ENCODE measurements at regions not wholly inside any gene's neighbourhood (a gene's known extent, or its start where the extent isn't known, plus 50 kb on each side); places are given as distances from the start of the nearest gene placed in this dataset.
A peak's percentile ranks its signal among the peaks of the same experiment; 100 is the strongest.

GRCh38 chr2:41775366-41776025 lies 272.3 kb upstream of the PKDCC start:
- H3K36me3 ChIP-seq (ENCODE audit: insufficient read depth, low read length) = no peaks in the 10 kb centered on the region
- H3K9ac ChIP-seq (ENCODE audit: low read depth, low read length) = no peak overlapping the region
- WGBS = 95% methylated on average over 4 of the region's 4 CpGs
- no peaks in the 10 kb centered on the region for H3K27me3 ChIP-seq (ENCODE audit: insufficient read depth, low read length)
- no peak overlapping the region for H3K27ac ChIP-seq (ENCODE audit: low read depth, low read length)
- H3K4me3 ChIP-seq (ENCODE audit: low read length) = no peak overlapping the region
- H3K9me3 ChIP-seq (ENCODE audit: insufficient read depth, low read depth, low read length) = no peaks in the 10 kb centered on the region
- peaks cover 19% of the 10 kb centered on the region for H3K4me1 ChIP-seq (ENCODE audit: insufficient read depth, low read length)

GRCh38 chr2:41779888-41780287 lies 267.9 kb upstream of the PKDCC start:
- peak overlapping the region; percentile 4; the same call in 1 of the 2 replicates for H3K9ac ChIP-seq (ENCODE audit: low read depth, low read length)
- no peaks in the 10 kb centered on the region for H3K27me3 ChIP-seq (ENCODE audit: insufficient read depth, low read length)
- 69% methylated on average over 3 of the region's 3 CpGs for WGBS
- peaks cover 9% of the 10 kb centered on the region for H3K4me1 ChIP-seq (ENCODE audit: insufficient read depth, low read length)
- H3K36me3 ChIP-seq (ENCODE audit: insufficient read depth, low read length) = no peaks in the 10 kb centered on the region
- no peaks in the 10 kb centered on the region for H3K9me3 ChIP-seq (ENCODE audit: insufficient read depth, low read depth, low read length)
- H3K27ac ChIP-seq (ENCODE audit: low read depth, low read length) = no peak overlapping the region
- H3K4me3 ChIP-seq (ENCODE audit: low read length) = no peak overlapping the region

GRCh38 chr2:41782306-41783158 lies 265.3 kb upstream of the PKDCC start:
- Histone ChIP-seq H3K4me1 (ENCODE audit: insufficient read depth, low read length) (peaks cover 9% of the 10 kb centered on the region), H3K4me3 (ENCODE audit: low read length) (no peak overlapping the region), H3K9me3 (ENCODE audit: insufficient read depth, low read depth, low read length) (no peaks in the 10 kb centered on the region), H3K27ac (ENCODE audit: low read depth, low read length) (no peak overlapping the region), H3K27me3 (ENCODE audit: insufficient read depth, low read length) (no peaks in the 10 kb centered on the region), H3K36me3 (ENCODE audit: insufficient read depth, low read length) (no peaks in the 10 kb centered on the region), H3K9ac (ENCODE audit: low read depth, low read length) (no peak overlapping the region)
- WGBS = 59% methylated on average over 4 of the region's 6 CpGs

GRCh38 chr2:41784496-41784895 lies 263.3 kb upstream of the PKDCC start:
- Histone ChIP-seq H3K4me3 (ENCODE audit: low read length) (no peak overlapping the region), H3K9ac (ENCODE audit: low read depth, low read length) (no peak overlapping the region), H3K27me3 (ENCODE audit: insufficient read depth, low read length) (no peaks in the 10 kb centered on the region), H3K9me3 (ENCODE audit: insufficient read depth, low read depth, low read length) (no peaks in the 10 kb centered on the region), H3K27ac (ENCODE audit: low read depth, low read length) (no peak overlapping the region), H3K4me1 (ENCODE audit: insufficient read depth, low read length) (peaks cover 7% of the 10 kb centered on the region), H3K36me3 (ENCODE audit: insufficient read depth, low read length) (no peaks in the 10 kb centered on the region)
- 84% methylated on average over 6 of the region's 6 CpGs for WGBS

GRCh38 chr2:41785251-41786022 lies 262.4 kb upstream of the PKDCC start:
- no peaks in the 10 kb centered on the region for H3K9me3 ChIP-seq (ENCODE audit: insufficient read depth, low read depth, low read length)
- no peaks in the 10 kb centered on the region for H3K4me1 ChIP-seq (ENCODE audit: insufficient read depth, low read length)
- H3K27me3 ChIP-seq (ENCODE audit: insufficient read depth, low read length) = no peaks in the 10 kb centered on the region
- no peaks in the 10 kb centered on the region for H3K36me3 ChIP-seq (ENCODE audit: insufficient read depth, low read length)
- WGBS = 82% methylated on average over 10 of the region's 10 CpGs
- no peak overlapping the region for H3K9ac ChIP-seq (ENCODE audit: low read depth, low read length)
- H3K27ac ChIP-seq (ENCODE audit: low read depth, low read length) = no peak overlapping the region
- no peak overlapping the region for H3K4me3 ChIP-seq (ENCODE audit: low read length)

- no peaks in the 10 kb centered on the region; the same call in 1 of the 2 replicates for H3K9me3 ChIP-seq (ENCODE audit: insufficient read depth, low read depth, low read length)
- H3K27me3 ChIP-seq (ENCODE audit: insufficient read depth, low read length) = no peaks in the 10 kb centered on the region
- WGBS = 43% methylated on average over 1 of the region's 1 CpG
- no peak overlapping the region for H3K4me3 ChIP-seq (ENCODE audit: low read length)
- no peaks in the 10 kb centered on the region for H3K4me1 ChIP-seq (ENCODE audit: insufficient read depth, low read length)
- H3K27ac ChIP-seq (ENCODE audit: low read depth, low read length) = no peak overlapping the region
- H3K9ac ChIP-seq (ENCODE audit: low read depth, low read length) = no peak overlapping the region
- H3K36me3 ChIP-seq (ENCODE audit: insufficient read depth, low read length) = no peaks in the 10 kb centered on the region
Measured at GRCh38 chr2:41791523-41791922, 256.3 kb upstream of the PKDCC start.

- Histone ChIP-seq H3K27ac (ENCODE audit: low read depth, low read length) (no peak overlapping the region), H3K36me3 (ENCODE audit: insufficient read depth, low read length) (no peaks in the 10 kb centered on the region), H3K9me3 (ENCODE audit: insufficient read depth, low read depth, low read length) (peaks cover 13% of the 10 kb centered on the region), H3K9ac (ENCODE audit: low read depth, low read length) (no peak overlapping the region), H3K27me3 (ENCODE audit: insufficient read depth, low read length) (no peaks in the 10 kb centered on the region), H3K4me3 (ENCODE audit: low read length) (no peak overlapping the region), H3K4me1 (ENCODE audit: insufficient read depth, low read length) (no peaks in the 10 kb centered on the region)
- WGBS = 58% methylated on average over 1 of the region's 1 CpG
Measured at GRCh38 chr2:41803361-41803760, 244.5 kb upstream of the PKDCC start.

- H3K36me3 ChIP-seq (ENCODE audit: insufficient read depth, low read length) = no peaks in the 10 kb centered on the region
- H3K4me1 ChIP-seq (ENCODE audit: insufficient read depth, low read length) = no peaks in the 10 kb centered on the region
- no peaks in the 10 kb centered on the region for H3K27me3 ChIP-seq (ENCODE audit: insufficient read depth, low read length)
- no peak overlapping the region for H3K9ac ChIP-seq (ENCODE audit: low read depth, low read length)
- no peak overlapping the region for H3K4me3 ChIP-seq (ENCODE audit: low read length)
- 61% methylated on average over 2 of the region's 2 CpGs for WGBS
- H3K9me3 ChIP-seq (ENCODE audit: insufficient read depth, low read depth, low read length) = peaks cover 7% of the 10 kb centered on the region; the same call in 1 of the 2 replicates
- no peak overlapping the region for H3K27ac ChIP-seq (ENCODE audit: low read depth, low read length)
Measured at GRCh38 chr2:41806286-41806685, 241.5 kb upstream of the PKDCC start.

- Histone ChIP-seq H3K4me1 (ENCODE audit: insufficient read depth, low read length) (no peaks in the 10 kb centered on the region), H3K4me3 (ENCODE audit: low read length) (no peak overlapping the region), H3K27ac (ENCODE audit: low read depth, low read length) (no peak overlapping the region), H3K36me3 (ENCODE audit: insufficient read depth, low read length) (no peaks in the 10 kb centered on the region), H3K27me3 (ENCODE audit: insufficient read depth, low read length) (no peaks in the 10 kb centered on the region), H3K9me3 (ENCODE audit: insufficient read depth, low read depth, low read length) (peaks cover 2% of the 10 kb centered on the region; the same call in 1 of the 2 replicates), H3K9ac (ENCODE audit: low read depth, low read length) (no peak overlapping the region)
- WGBS = 87% methylated on average over 2 of the region's 2 CpGs
Measured at GRCh38 chr2:41821167-41821566, 226.7 kb upstream of the PKDCC start.

GRCh38 chr2:41826921-41827320 lies 220.9 kb upstream of the PKDCC start:
- Histone ChIP-seq H3K27ac (ENCODE audit: low read depth, low read length) (no peak overlapping the region), H3K9ac (ENCODE audit: low read depth, low read length) (no peak overlapping the region), H3K36me3 (ENCODE audit: insufficient read depth, low read length) (no peaks in the 10 kb centered on the region), H3K4me3 (ENCODE audit: low read length) (no peak overlapping the region), H3K9me3 (ENCODE audit: insufficient read depth, low read depth, low read length) (no peaks in the 10 kb centered on the region), H3K27me3 (ENCODE audit: insufficient read depth, low read length) (no peaks in the 10 kb centered on the region), H3K4me1 (ENCODE audit: insufficient read depth, low read length) (no peaks in the 10 kb centered on the region)
- WGBS = 78% methylated on average over 1 of the region's 1 CpG

Data from HUES64 (cell line).